ENCODE measurements at regions not wholly inside any gene's neighbourhood (a gene's known extent, or its start where the extent isn't known, plus 50 kb on each side); places are given as distances from the start of the nearest gene placed in this dataset.

DNA sequence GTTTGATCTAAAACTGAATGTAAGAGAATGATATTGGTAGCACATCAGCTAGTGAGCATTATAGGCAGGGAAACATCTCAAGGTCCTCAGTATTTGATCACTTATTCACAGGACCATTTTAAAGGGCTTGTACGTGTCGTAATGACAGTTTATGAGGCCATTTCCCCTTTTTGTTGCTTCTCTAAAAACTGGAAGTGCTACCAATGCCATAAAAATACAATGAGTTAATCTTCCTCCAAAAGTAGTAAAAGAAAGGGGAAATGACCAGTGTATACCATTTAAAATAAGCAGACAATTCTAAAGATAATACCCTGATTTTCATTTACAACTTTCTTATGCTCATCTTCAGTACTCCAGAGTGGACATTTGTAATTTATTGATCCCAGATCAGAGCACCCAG, 285.8 kb upstream of the PCSK5 start:
- Histone ChIP-seq H3K79me1 (ENCODE audit: low read depth in 1 of 2, low read length in 2 of 2) (no peaks in the 10 kb centered on the region), H3K4me1 (ENCODE audit: control insufficient read depth, insufficient read depth, low read length) (no peaks in the 10 kb centered on the region), H3K18ac (ENCODE audit: low read depth, low read length) (no peak overlapping the region), H3K9ac (ENCODE audit: low read depth, low read length) (no peak overlapping the region), H2AK5ac (ENCODE audit: low read depth, low read length) (no peak overlapping the region), H3K23ac (ENCODE audit: low read depth, low read length) (no peak overlapping the region), H2AFZ (replicated peaks; ENCODE audit: low read length, poor library complexity) (no peak overlapping the region), H3K4ac (ENCODE audit: low read depth, low read length) (no peak overlapping the region), H3K27me3 (ENCODE audit: control insufficient read depth, insufficient read depth, low read length) (no peaks in the 10 kb centered on the region), H4K20me1 (ENCODE audit: insufficient read depth, low read length) (no peaks in the 10 kb centered on the region), H2BK120ac (ENCODE audit: low read depth, low read length) (no peak overlapping the region), H3K9me1 (ENCODE audit: insufficient read depth, low read length) (no peaks in the 10 kb centered on the region), H3K27ac (ENCODE audit: insufficient read depth, low read length) (no peak overlapping the region), H2AK9ac (replicated peaks; ENCODE audit: low read depth, low read length, poor library complexity) (no peak overlapping the region), H3K4me2 (ENCODE audit: low read depth, low read length) (no peak overlapping the region), H3K56ac (ENCODE audit: extremely low read depth, insufficient read depth, low read length) (no peak overlapping the region), H2BK20ac (ENCODE audit: low read depth, low read length) (no peak overlapping the region), H2BK15ac (ENCODE audit: low read depth, low read length) (no peak overlapping the region), H4K5ac (ENCODE audit: low read depth, low read length) (no peak overlapping the region), H4K91ac (ENCODE audit: insufficient read depth, low read depth, low read length) (no peak overlapping the region), H2BK5ac (ENCODE audit: low read depth, low read length, poor library complexity, severe bottlenecking) (no peak overlapping the region), H3K14ac (replicated peaks; ENCODE audit: low read depth, low read length) (no peak overlapping the region), H3K4me3 (ENCODE audit: insufficient read depth, low read depth, low read length) (no peak overlapping the region), H4K8ac (ENCODE audit: low read depth in 2 of 2, low read length in 2 of 2) (no peak overlapping the region), H3K9me3 (ENCODE audit: control insufficient read depth, insufficient read depth, low read length) (no peaks in the 10 kb centered on the region; the same call in 1 of the 2 replicates), H3K36me3 (ENCODE audit: control insufficient read depth, insufficient read depth, low read length) (no peaks in the 10 kb centered on the region)
- in situ Hi-C loops (cut with MboI; ENCODE audit: low sequenced_read_pairs) (no loop called here), intact Hi-C loops (cut with micrococcal nuclease) (no loop called here), dilution Hi-C loops (cut with HindIII; ENCODE audit: low sequenced_read_pairs, unreplicated experiment) (no loop called here)
- DNase-seq, result no peak
- no TSS peak for BruUV-seq (replicated peaks)
- ATAC-seq (ENCODE audit: low read depth), result no peak
- ChIA-PET POLR2A (ENCODE audit: unreplicated experiment) (no interaction called here), CTCF (no interaction called here)
- no peak for TF ChIP-seq FOS (IDR thresholded peaks at IDR 0.05; ENCODE audit: low read depth, low read length)
- TF ChIP-seq MAZ (IDR thresholded peaks at IDR 0.05; ENCODE audit: borderline replicate concordance, low read depth, low read length), result no peak
- no peak for TF ChIP-seq MAFK (IDR thresholded peaks at IDR 0.05; ENCODE audit: low read depth, low read length)
- TF ChIP-seq, protein P1, sequence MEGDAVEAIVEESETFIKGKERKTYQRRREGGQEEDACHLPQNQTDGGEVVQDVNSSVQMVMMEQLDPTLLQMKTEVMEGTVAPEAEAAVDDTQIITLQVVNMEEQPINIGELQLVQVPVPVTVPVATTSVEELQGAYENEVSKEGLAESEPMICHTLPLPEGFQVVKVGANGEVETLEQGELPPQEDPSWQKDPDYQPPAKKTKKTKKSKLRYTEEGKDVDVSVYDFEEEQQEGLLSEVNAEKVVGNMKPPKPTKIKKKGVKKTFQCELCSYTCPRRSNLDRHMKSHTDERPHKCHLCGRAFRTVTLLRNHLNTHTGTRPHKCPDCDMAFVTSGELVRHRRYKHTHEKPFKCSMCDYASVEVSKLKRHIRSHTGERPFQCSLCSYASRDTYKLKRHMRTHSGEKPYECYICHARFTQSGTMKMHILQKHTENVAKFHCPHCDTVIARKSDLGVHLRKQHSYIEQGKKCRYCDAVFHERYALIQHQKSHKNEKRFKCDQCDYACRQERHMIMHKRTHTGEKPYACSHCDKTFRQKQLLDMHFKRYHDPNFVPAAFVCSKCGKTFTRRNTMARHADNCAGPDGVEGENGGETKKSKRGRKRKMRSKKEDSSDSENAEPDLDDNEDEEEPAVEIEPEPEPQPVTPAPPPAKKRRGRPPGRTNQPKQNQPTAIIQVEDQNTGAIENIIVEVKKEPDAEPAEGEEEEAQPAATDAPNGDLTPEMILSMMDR (conservative IDR thresholded peaks at IDR 0.05; ENCODE audit: low read depth, low read length), result no peak
- no peak for TF ChIP-seq RAD21 (IDR thresholded peaks at IDR 0.05; ENCODE audit: low read length)
- no peak for TF ChIP-seq NFE2L2 (IDR thresholded peaks at IDR 0.05; ENCODE audit: low read depth, low read length)
- TF ChIP-seq CHD1 (IDR thresholded peaks at IDR 0.05; ENCODE audit: low read depth, low read length), result no peak
- TF ChIP-seq BHLHE40 (IDR thresholded peaks at IDR 0.05; ENCODE audit: low read depth, low read length), result no peak
- TF ChIP-seq CEBPB (IDR thresholded peaks at IDR 0.05; ENCODE audit: low read depth, low read length), result no peak
- no peak for TF ChIP-seq RCOR1 (IDR thresholded peaks at IDR 0.05; ENCODE audit: insufficient replicate concordance, low read length)
- no peak for TF ChIP-seq SMC3 (IDR thresholded peaks at IDR 0.05; ENCODE audit: low read depth, low read length)
- no peak for TF ChIP-seq RFX5 (IDR thresholded peaks at IDR 0.05; ENCODE audit: low read depth, low read length)
- TF ChIP-seq MXI1 (IDR thresholded peaks at IDR 0.05; ENCODE audit: borderline replicate concordance, low read depth, low read length), result no peak
- no peak for TF ChIP-seq POLR2A (IDR thresholded peaks at IDR 0.05; ENCODE audit: low read depth, low read length)
- TF ChIP-seq, protein P2, sequence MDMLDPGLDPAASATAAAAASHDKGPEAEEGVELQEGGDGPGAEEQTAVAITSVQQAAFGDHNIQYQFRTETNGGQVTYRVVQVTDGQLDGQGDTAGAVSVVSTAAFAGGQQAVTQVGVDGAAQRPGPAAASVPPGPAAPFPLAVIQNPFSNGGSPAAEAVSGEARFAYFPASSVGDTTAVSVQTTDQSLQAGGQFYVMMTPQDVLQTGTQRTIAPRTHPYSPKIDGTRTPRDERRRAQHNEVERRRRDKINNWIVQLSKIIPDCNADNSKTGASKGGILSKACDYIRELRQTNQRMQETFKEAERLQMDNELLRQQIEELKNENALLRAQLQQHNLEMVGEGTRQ (IDR thresholded peaks at IDR 0.05; ENCODE audit: low read depth, low read length), result no peak
- TF ChIP-seq, protein P3, sequence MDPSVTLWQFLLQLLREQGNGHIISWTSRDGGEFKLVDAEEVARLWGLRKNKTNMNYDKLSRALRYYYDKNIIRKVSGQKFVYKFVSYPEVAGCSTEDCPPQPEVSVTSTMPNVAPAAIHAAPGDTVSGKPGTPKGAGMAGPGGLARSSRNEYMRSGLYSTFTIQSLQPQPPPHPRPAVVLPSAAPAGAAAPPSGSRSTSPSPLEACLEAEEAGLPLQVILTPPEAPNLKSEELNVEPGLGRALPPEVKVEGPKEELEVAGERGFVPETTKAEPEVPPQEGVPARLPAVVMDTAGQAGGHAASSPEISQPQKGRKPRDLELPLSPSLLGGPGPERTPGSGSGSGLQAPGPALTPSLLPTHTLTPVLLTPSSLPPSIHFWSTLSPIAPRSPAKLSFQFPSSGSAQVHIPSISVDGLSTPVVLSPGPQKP (IDR thresholded peaks at IDR 0.05; ENCODE audit: borderline replicate concordance, low read depth, low read length), result no peak
- no CpG with 5 or more reads among the region's 2 CpGs for WGBS, 2 experiments (ENCODE audit: extremely low coverage in 2 of 2, insufficient read length in 1 of 2)
